ENCODE measurements at regions not wholly inside any gene's neighbourhood (a gene's known extent, or its start where the extent isn't known, plus 50 kb on each side); places are given as distances from the start of the nearest gene placed in this dataset.
"Not testable (repeated sequence)": the region's sequence is repeated elsewhere in the genome, so short reads cannot be mapped to it uniquely, and the experiment has no call there.

- no peak for DNase-seq (ENCODE audit: low read depth in 2 of 3, low spot score in 2 of 3)
These were observed 122.3 kb downstream of the XCL2 start for GRCh38 chr1:168421399-168422004.

DNA sequence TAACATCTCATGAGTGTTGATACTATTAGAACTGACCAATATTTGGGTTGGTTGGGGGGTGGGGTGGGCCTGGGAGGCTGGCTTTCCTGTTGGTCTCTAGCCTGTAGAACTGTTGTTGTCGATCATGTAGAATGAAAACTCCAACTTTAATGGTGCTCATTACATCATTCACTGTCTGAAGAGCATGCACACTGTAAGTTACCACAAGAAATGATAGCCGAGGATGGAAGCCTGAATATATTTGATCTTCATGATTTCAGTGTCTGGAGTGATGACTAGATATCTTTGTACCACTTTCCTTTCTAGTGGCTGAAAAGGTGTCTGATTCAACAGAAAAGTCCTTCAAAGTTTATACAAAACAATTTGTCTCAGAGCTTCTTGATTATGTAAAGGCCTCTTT, 123.6 kb downstream of the XCL2 start:
- DNase-seq (ENCODE audit: low read depth in 2 of 3, low spot score in 2 of 3) = no peak

GRCh38 chr1:168419736-168420135, 124.1 kb downstream of the XCL2 start:
- DNase-seq (ENCODE audit: low read depth in 2 of 3, low spot score in 2 of 3) = no peak

DNA sequence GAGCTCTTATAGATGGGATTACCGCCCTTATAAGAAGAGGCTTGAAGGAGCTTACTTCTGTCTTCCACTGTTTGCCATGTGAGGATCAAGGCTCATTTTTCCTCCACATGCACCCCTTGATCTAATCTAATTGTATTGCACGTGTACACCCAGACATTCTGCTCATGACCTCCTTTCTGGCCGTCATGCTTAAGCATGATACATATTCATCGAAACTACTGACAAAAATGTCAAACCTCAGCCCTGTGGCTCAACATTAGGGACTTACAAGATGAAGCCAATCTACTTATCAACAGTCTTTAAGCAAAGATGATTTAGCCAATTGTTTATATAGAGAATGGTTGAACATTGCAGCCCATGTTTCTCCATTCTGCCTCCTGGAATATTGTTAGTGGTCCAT, 127.6 kb downstream of the XCL2 start:
- no peak for DNase-seq (ENCODE audit: low read depth in 2 of 3, low spot score in 2 of 3)

GRCh38 chr1:168414914-168415313, 128.9 kb downstream of the XCL2 start:
- DNase-seq (ENCODE audit: low read depth in 2 of 3, low spot score in 2 of 3) = no peak

DNA sequence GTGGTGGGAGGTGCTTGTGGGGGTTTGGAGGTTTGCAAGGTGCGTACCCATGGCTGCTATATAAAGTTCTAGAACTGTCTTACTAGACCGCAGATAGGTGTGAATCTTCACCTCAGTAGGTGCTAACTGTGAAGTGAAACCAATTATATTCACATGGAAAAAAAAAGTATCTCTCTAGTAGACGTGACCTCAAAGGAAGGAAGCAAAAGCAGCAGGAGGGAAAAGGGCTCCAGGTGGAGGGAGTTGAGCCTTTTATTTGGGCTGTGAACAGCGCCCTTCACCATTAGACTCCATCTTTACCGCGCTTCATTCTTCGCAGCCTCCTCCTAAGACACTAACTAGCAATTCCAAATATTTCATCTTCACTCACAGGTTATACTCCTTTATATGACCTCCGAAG, 129.8 kb downstream of the TBX19 start:
- DNase-seq (ENCODE audit: low read depth in 2 of 3, low spot score in 2 of 3) = no peak

- DNase-seq (ENCODE audit: low read depth in 2 of 3, low spot score in 2 of 3) = peak in 2 of 3 experiments; percentile 16 to 32
These were observed 128.2 kb downstream of the TBX19 start for GRCh38 chr1:168408884-168409283.

- DNase-seq (ENCODE audit: low read depth in 2 of 3, low spot score in 2 of 3) = no peak
These were observed 127.8 kb downstream of the TBX19 start for GRCh38 chr1:168408539-168408865.

DNA sequence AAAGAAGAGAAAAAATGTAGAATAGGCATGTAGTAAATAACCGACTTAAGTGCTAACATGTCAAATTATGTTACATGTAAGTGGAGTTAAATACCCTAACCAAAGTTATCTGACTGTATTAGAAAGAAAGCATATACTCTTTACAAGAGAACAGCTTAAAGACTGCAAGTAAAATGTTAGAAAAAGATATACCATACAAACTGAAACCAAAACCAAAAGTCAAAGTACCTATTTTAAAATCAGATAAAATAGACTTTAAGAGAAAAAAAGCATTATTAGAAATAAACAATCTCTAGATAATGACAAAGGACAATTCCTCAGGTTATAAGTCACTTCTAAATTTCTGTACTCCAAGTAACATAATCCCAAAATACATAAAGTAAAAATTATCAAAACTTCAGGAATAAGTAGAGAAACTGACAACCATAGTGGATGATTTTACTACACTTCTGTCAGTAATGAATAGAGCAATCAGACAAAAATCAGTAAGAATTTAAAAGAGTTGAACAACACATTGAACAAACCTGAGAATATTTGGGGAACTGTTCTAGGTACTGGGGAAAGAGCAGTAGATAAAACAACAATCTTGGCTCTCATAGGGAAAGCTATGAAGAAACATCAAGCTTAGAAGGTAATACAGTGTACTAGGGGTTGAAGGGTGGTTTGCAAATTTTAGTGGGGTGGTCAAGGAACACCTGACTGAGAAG, 127.3 kb downstream of the TBX19 start:
- DNase-seq (ENCODE audit: low read depth in 2 of 3, low spot score in 2 of 3) = no peak

- no peak for DNase-seq (ENCODE audit: low read depth in 2 of 3, low spot score in 2 of 3)
These were observed 125.4 kb downstream of the TBX19 start for GRCh38 chr1:168405906-168406549.

DNA sequence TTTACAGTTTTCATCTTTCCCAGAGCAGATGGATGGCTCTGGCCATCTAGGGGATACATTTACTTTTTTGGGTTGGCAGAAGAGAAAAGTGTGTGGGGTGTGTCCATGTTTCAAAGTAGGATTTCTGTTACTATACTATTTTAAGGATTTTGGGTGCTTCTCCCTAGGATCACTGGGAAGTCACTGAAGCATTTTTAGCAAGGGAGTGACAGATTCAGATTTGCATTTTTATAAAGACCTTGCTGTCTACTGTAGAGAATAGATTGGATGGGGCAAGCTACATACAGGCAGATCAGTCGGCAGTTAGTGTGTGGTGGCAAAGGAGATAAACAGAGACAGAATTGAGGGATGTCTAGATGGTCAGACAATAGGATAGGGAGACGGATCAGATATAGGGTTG, 122.5 kb downstream of the TBX19 start:
- no peak for DNase-seq (ENCODE audit: low read depth in 2 of 3, low spot score in 2 of 3)

GRCh38 chr1:168402466-168402865, 121.8 kb downstream of the TBX19 start:
- not testable (repeated sequence) for DNase-seq (ENCODE audit: low read depth in 2 of 3, low spot score in 2 of 3)

DNA sequence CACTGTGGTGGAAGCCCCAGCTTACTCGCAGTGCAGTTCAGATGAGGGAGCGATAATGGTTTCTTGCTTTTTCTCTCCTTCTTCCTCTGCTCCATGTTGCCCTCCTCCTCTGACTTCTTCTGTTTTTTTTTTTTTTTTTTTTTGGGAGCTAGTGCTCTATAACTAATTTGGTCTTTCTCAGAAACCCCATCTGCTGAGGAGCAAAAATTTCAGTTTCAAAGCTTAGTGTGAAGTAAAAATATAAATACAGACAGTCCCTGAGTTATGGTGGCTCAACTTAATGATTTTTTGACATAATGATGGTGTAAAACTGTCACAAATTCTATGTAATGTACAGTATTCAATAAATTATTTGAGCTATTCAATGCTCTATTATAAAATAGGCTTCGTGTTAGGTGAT, 120.7 kb downstream of the TBX19 start:
- DNase-seq (ENCODE audit: low read depth in 2 of 3, low spot score in 2 of 3) = no peak

GRCh38 chr1:168400139-168400538, 119.5 kb downstream of the TBX19 start:
- DNase-seq (ENCODE audit: low read depth in 2 of 3, low spot score in 2 of 3) = no peak

- DNase-seq (ENCODE audit: low read depth in 2 of 3, low spot score in 2 of 3) = no peak
These were observed 117.1 kb downstream of the TBX19 start for GRCh38 chr1:168397806-168398205.

DNA sequence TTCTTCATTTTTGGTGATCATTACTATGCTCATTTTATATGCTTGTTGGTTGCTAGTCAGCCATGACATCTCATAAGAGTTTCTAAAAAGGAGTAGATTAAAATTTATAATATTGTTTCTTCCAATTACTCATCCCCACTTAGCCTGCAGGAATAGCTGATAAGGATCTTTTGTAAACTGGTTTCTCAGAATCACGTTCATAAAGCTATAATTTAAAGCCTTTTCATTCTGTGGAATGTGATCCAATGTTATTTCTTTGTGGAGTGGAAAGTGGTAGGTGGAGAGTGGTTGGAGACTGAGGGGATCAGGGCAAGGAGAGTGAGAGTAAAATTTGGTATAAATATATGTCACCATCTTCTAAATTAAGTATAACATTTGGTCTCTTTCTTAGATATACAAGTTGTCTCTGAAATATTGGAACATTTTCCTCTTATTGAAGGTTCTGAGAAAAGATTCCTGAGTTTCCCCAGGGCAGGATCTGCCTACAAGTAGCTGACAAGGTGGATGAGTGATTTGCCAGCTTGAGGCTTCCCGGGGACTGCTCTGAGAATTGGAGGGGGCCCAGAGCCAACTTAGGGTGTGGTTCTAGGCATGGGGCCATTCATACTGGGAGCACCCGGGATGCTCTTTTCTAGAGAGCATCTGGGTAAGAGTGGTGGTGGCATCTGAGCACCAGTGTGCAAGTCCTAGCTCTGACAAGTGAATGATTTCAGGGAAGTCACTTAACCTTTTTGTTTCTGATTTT, 116.4 kb downstream of the TBX19 start:
- DNase-seq (ENCODE audit: low read depth in 2 of 3, low spot score in 2 of 3) = no peak

DNA sequence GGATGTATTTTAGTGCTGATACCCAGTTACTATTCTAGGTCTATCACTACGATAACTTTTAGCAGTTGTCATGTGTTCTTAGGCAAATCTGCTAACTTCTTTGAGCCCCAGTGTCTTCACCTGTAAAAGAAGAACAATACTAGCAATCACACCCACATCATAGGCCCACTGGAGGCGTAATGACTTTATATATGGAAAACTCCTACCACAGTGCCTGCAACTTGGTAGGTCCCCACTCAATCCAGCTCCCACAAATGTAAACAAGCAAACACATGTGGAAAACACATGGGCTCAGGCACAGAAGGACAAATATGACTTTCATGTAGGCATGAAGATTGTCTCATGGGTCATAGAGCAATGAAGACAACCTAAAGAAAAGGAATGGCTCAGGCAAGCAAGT, 115.8 kb downstream of the TBX19 start:
- no peak for DNase-seq (ENCODE audit: low read depth in 2 of 3, low spot score in 2 of 3)

GRCh38 chr1:168394858-168395257, 114.2 kb downstream of the TBX19 start:
- DNase-seq (ENCODE audit: low read depth in 2 of 3, low spot score in 2 of 3) = no peak

DNA sequence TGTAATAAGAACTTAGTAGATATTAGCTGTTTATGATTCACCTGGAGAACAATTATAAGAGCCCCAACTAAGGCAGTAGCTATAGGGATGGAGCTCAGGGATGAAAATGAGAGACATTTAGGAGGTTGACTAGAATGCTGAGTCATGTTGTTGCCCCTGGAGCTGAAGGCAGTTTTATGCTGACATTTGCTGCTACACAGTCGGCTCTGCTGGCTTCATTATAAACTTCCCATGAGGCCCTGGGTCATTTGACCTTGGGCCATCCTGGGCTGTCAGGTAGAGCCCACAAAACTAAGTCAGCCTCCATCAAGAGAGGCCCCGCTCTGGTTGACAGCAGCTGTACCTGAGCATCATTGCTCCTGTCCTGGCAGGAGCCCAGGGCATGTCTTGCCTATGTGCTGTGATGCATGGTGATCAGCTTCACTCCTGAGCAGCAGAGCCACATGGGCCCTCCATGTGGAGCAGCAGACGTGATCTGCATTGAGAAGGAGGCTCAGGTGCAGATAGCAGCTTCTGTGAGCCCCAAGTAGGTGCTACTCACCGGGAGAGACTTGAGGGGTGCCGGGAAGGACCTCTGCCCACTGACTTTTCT, 112.4 kb downstream of the TBX19 start:
- DNase-seq (ENCODE audit: low read depth in 2 of 3, low spot score in 2 of 3) = no peak

DNA sequence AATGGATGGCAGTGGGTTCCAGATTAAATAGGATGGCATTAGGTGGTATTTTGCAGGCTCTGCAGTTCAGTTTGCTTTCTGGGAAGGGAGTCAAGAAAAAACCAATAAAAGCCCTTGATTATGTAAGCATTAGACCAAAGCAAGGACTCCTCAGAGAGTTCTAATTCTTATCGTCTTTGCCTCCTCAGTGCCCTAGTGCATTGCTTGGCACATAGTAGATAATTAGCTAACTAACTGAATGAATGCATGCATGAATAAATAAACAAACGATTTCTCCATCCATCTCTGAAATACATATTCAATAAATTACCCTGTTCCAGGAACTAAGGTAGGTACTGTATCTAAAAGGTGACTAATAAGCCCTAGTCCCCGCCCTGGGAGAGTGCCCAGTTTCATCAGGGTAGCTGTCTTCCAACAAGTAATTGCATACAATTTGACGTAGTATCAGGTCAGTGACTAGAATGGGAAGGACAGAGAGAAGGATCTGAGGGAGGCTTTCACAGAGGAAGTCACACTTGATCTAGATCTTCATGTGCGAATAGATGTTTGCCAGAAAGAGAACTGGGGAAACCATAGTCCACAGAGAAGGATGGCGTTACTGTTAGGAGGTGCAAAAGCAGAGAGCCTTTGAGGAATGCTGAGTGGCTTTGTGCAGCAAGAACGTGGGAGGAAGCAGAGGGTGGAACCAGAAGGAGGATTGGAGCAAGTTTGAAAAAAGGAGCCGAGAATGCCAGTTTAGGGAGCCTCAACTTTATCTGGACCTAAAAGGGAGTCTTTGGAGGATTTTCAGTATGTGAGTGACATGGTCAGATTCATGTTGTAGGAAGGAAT, 111.4 kb downstream of the TBX19 start:
- DNase-seq (ENCODE audit: low read depth in 2 of 3, low spot score in 2 of 3) = no peak

DNA sequence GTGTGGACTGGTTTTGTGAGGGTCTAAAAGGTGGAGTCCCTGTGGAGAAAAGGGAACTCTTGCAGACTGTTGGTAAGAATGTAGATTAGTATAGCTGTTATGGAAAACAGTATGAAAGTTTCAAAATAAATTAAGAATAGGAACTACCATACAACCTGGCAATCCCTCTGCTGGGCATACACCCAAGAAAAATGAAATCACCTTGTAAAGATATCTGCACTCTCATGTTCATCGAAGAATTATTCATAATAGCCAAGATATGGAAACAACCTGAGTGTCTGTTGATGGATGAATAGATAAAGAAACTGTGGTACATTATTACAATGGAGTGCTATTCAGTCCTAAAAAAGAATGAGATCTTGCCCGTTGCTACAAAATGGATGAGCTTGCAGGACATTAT, 109.6 kb downstream of the TBX19 start:
- DNase-seq (ENCODE audit: low read depth in 2 of 3, low spot score in 2 of 3) = no peak
